Mammary epithelial cell (primary cell): ENCODE measurements at regions not wholly inside any gene's neighbourhood (a gene's known extent, or its start where the extent isn't known, plus 50 kb on each side); places are given as distances from the start of the nearest gene placed in this dataset.

ENCODE experiments used
- CTCF ChIP-seq, 2 donors: IDR thresholded peaks in 1 of 2; conservative IDR thresholded peaks in 1 of 2; 2 replicates each; pipeline ENCODE4 v1.5.1; 2011 to 2012; ENCODE audit warnings: inconsistent platforms in 2 of 2, low read length in 2 of 2, mild to moderate bottlenecking in 2 of 2, control low read depth in 1 of 2, low read depth in 1 of 2; ENCODE audit not compliant: insufficient read depth in 1 of 2; ENCODE audit errors: extremely low read depth in 1 of 2
- EZH2 ChIP-seq: IDR thresholded peaks from 2 replicates; pipeline ENCODE4 v1.6.1; 2012; ENCODE audit warnings: low read length, inconsistent platforms, borderline replicate concordance

- TF ChIP-seq CTCF (conservative IDR thresholded peaks at IDR 0.05 in 1 of 2, IDR thresholded peaks at IDR 0.05 in 1 of 2; ENCODE audit: extremely low read depth in 1 of 2, insufficient read depth in 1 of 2, low read depth in 1 of 2, low read length in 2 of 2) (no peak), EZH2 (no peak)
These were observed 301.2 kb upstream of the ARSJ start for GRCh38 chr4:114280645-114281044.
